ENCODE measurements at regions not wholly inside any gene's neighbourhood (a gene's known extent, or its start where the extent isn't known, plus 50 kb on each side); places are given as distances from the start of the nearest gene placed in this dataset.

DNA sequence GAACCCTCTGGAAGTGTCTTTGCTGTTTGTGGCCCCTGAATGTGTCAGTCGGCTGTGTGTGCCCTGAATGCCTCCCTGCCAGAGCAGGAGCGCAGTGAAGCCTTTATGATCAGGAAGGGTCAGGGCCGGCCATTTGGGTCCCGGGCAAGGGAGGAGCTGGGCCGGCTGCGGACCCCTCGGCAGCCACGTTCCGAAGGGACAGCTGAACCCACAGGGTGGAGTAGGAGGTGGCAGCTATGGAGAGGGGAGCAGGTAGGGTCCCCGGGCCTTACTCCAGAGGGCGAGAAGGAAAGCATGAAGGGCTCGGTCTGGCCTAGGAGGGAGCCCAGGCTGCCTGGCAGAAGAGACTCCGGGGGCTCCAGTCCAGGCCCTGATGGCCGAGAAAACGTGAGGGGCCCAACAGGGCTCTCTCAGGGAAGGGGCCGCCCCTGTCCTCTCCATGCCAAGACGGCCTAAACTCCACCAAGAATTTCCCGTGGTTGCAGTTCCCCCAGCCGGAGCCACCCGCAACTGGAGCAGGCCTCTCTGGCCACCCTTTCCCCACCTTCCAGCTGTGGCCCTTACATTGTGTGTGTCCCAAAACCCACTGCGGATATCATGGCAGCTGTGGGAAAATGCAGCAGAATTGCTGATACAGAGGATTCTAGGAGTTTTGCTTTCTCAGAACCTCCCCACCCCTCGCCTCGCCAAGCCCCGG is 182.2 kb upstream of the STK26 start:
- no peak for DNase-seq (ENCODE audit: low read depth, low spot score)
- BruUV-seq (replicated peaks) = no TSS peak
- Histone ChIP-seq H3K4me1 (ENCODE audit: control insufficient read depth, extremely low read depth, insufficient read depth, low read length) (peaks cover 5% of the 10 kb centered on the region), H3K9me3 (replicated peaks; ENCODE audit: control insufficient read depth, insufficient read depth, low read length) (no peaks in the 10 kb centered on the region), H3K4me3 (replicated peaks in 1 of 3; ENCODE audit: insufficient read depth in 1 of 3, low read depth in 1 of 3, low read length in 3 of 3) (no peak overlapping the region), H3K9ac (replicated peaks; ENCODE audit: extremely low read depth, insufficient read depth, low read length) (no peak overlapping the region), H4K20me1 (replicated peaks; ENCODE audit: control insufficient read depth, extremely low read depth, insufficient read depth, low read length) (no peaks in the 10 kb centered on the region), H3K9me1 (replicated peaks; ENCODE audit: control insufficient read depth, extremely low read depth, insufficient read depth, low read length) (no peaks in the 10 kb centered on the region), H2AFZ (ENCODE audit: low read depth, low read length) (no peak overlapping the region), H3K27ac (ENCODE audit: insufficient read depth, low read depth, low read length) (no peak overlapping the region), H3K79me2 (ENCODE audit: control insufficient read depth, insufficient read depth, low read length) (no peaks in the 10 kb centered on the region), H3K36me3 (ENCODE audit: control insufficient read depth in 2 of 2, extremely low read depth in 1 of 2, insufficient read depth in 2 of 2, low read length in 2 of 2) (no peaks in the 10 kb centered on the region), H3K27me3 (ENCODE audit: control insufficient read depth in 2 of 2, insufficient read depth in 2 of 2, low read length in 2 of 2) (no peaks in the 10 kb centered on the region), H3K4me2 (ENCODE audit: insufficient read depth, low read length) (no peak overlapping the region)
- FAIRE-seq = no peak
- intact Hi-C loops (cut with micrococcal nuclease) (loop anchor here (1.0 to 5.0 kb wide), 4 partner anchors 182 to 791 kb away; partner anchors contain the start of genes RAP2C and STK26), dilution Hi-C loops (cut with MboI; ENCODE audit: extremely low pct_ligation_motif_present, low sequenced_read_pairs) (no loop called here)
- CTCF ChIA-PET = interaction anchor here (0.6 to 2.2 kb wide), 16 partner anchors 13 to 790 kb away, joined by 3 to 48 read pairs (median 6); partner anchors contain the start of gene RAP2C
- POLR2A ChIA-PET = no interaction called here
- TF ChIP-seq MYC (IDR thresholded peaks at IDR 0.05; ENCODE audit: low read depth, low read length) = no peak
- TF ChIP-seq JUN (IDR thresholded peaks at IDR 0.05; ENCODE audit: borderline replicate concordance, insufficient read depth, insufficient read length, low read depth) = no peak
- TF ChIP-seq FOS (IDR thresholded peaks at IDR 0.05; ENCODE audit: borderline replicate concordance, insufficient read depth, low read length) = no peak
- no peak for TF ChIP-seq EZH2 (IDR thresholded peaks at IDR 0.05; ENCODE audit: borderline replicate concordance, low read depth, low read length, severe bottlenecking)
- TF ChIP-seq, protein P1, sequence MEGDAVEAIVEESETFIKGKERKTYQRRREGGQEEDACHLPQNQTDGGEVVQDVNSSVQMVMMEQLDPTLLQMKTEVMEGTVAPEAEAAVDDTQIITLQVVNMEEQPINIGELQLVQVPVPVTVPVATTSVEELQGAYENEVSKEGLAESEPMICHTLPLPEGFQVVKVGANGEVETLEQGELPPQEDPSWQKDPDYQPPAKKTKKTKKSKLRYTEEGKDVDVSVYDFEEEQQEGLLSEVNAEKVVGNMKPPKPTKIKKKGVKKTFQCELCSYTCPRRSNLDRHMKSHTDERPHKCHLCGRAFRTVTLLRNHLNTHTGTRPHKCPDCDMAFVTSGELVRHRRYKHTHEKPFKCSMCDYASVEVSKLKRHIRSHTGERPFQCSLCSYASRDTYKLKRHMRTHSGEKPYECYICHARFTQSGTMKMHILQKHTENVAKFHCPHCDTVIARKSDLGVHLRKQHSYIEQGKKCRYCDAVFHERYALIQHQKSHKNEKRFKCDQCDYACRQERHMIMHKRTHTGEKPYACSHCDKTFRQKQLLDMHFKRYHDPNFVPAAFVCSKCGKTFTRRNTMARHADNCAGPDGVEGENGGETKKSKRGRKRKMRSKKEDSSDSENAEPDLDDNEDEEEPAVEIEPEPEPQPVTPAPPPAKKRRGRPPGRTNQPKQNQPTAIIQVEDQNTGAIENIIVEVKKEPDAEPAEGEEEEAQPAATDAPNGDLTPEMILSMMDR (IDR thresholded peaks at IDR 0.05; ENCODE audit: extremely low read depth in 1 of 2, insufficient read depth in 1 of 2, low read depth in 1 of 2, low read length in 2 of 2) = no peak
- TF ChIP-seq GATA2 (IDR thresholded peaks at IDR 0.05; ENCODE audit: insufficient read depth, insufficient read length, low read depth, low read length) = no peak
- TF ChIP-seq MAX (IDR thresholded peaks at IDR 0.05; ENCODE audit: insufficient read depth, insufficient read length) = no peak
- TF ChIP-seq POLR2AphosphoS5 (IDR thresholded peaks at IDR 0.05; ENCODE audit: insufficient read depth, low read depth, low read length) = no peak
- TF ChIP-seq POLR2A (IDR thresholded peaks at IDR 0.05; ENCODE audit: low read depth, low read length) = no peak

All from endothelial cell of umbilical vein (primary cell).